ACHN (cell line): ENCODE measurements at regions not wholly inside any gene's neighbourhood (a gene's known extent, or its start where the extent isn't known, plus 50 kb on each side); places are given as distances from the start of the nearest gene placed in this dataset.
"Not testable (repeated sequence)": the region's sequence is repeated elsewhere in the genome, so short reads cannot be mapped to it uniquely, and the experiment has no call there.

Experiments used
- DNase-seq: peaks from one replicate; pipeline ENCODE4 v3.0.0-alpha.2; 2015
- in situ Hi-C: cut with HindIII; loops from 2 replicates; pipeline ENCODE4 v1.10.0; 2017; ENCODE audit warnings: low sequenced_read_pairs, low pct_ligation_motif_present, low pct_unique_long_range_greater_than_20kb

DNA sequence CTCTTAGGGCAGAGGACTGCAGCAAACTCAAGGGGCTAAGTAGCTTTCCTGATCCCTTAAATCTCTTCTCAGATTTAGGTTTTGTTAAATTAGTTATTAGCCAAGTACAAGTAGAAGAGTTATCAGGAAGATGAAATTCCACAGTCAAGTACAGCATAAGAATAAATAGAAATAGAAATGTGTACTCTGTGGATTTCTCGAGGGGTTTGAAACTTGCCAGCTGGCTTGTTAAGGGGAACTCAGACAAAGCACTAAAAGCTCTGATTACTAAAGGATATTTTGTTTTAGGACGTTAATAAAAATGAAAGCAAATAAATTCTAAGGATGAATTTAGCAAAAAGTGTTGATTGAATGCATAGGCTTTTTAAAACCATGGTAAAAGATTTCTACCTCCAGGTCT is 654.6 kb downstream of the RAPGEF2 start:
- in situ Hi-C loops = no loop called here
- DNase-seq = no peak

DNA sequence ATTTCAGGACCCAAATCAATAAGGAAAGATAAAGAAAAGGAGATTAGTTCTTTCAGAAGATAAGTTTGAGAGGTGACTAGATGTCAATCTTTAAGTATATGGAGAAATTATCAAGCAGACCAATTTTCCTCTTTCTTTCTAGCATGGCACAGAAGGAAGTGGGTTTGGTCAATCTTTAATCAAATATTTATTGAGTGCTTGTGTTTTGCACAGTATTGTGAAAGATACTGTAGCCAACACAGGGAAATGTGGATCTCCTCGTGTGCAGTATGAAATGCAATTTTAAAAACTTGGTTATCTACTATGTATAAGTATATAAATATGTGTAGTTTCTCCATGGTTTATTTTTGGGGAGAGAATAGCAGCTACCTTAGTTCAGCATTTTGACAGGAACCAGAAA is 655.2 kb downstream of the RAPGEF2 start:
- in situ Hi-C loops = no loop called here
- DNase-seq = no peak

DNA sequence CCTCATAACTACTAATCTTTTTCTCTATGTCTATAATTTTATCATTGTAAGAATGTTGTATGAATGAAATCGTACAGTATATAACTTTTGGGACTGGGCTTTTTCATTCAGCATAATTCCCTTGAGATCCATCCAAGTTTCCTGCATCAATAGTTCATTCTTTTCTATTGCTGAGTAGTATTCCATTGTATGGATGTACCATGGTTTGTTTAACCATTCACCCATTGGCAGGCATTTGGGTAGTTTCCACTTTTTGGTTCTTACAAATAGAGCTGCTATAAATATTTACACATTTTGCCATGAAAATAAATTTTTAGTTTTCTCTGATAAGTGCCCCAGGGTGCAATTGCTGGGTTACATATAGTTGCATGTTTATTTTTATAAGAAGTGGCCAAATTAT is 659.8 kb downstream of the RAPGEF2 start:
- in situ Hi-C loops = no loop called here
- no peak for DNase-seq

DNA sequence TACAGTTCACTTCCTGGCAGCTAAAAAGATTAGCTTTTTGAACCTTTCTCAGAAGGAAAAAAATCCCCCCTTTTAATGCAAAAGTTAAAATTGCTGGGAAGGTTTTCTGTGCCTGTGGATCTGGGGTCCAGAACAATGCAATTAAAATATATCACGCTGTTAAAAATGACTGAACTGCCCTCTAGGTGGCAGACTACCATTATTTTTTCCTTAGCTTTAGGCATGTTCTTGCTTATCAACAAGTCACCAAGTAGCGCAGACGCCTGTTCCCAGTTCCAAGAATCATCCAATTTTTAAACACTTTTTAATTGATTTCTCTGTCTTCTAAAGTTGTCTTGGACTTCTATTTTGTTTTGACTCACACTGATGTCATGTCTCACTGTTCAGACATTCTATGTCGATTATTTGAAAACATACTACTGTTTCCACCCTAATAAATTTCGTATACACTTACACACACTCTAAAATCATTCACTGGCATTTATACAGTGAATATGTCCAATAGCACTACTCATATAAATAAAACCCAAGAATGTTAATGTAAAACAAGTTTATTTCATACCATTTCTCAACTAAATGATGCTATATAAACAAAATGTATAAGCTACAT is 661.6 kb downstream of the RAPGEF2 start:
- in situ Hi-C loops = no loop called here
- DNase-seq = peak; percentile 54

DNA sequence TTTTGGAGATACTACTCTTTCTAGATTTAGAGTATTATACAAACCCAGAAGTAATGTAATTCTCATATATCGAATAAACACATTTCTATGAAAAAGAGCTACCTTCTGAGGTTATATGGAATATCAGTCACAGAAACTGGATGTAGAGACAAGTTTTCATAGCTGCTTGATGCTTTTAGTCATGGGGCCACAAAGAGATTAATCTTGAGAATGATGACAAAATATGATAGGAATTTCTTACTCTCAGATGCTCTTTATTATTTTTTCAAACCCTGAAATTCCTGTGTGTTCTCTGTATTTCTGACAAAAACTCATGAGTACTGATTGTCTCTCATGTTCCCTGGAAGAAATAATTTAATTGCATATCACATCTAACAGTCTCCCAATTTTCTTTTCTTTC is 662.5 kb downstream of the RAPGEF2 start:
- in situ Hi-C loops = no loop called here
- peak; percentile 7 for DNase-seq

DNA sequence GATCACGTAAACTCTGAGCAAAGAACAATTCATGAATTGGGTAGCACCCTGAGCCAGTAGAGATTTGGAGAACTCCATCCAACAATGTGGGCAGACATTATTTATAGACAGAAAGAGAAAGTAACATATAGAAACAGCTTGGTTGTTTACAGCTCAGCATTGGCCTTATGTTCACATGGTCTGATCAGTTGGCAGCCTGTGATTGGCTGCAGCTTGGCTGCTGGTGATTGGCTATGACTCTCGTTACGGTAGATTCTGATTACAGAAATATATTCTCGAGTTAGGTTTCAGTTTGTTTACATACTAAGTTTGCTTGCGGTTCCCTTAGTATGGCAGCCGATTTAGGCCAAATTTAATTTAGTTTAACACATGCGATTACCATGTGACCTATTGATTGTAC is 663.4 kb downstream of the RAPGEF2 start:
- no peak for DNase-seq

DNA sequence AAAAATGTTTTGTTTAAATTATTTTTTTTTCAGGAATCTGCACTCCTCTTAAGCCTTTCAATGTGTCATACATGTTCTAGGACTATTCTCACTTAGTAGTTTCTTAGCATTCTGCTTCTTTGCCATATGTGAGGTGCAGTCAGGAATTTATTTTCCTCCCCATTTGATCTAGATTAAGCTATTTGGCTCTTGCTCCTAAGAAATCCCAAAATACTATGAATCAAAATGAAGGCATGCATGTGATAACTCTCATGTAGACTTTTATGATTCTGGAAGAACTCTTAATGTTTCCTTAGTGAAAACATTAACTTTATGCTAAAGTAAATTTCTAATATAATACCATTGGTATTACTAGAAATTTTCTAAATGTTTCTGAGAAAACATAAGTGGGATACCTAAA is 664.5 kb downstream of the RAPGEF2 start:
- in situ Hi-C loops = no loop called here
- DNase-seq = no peak

More for the DNA sequence above, 663.4 kb downstream of the RAPGEF2 start:
- in situ Hi-C loops = no loop called here

DNA sequence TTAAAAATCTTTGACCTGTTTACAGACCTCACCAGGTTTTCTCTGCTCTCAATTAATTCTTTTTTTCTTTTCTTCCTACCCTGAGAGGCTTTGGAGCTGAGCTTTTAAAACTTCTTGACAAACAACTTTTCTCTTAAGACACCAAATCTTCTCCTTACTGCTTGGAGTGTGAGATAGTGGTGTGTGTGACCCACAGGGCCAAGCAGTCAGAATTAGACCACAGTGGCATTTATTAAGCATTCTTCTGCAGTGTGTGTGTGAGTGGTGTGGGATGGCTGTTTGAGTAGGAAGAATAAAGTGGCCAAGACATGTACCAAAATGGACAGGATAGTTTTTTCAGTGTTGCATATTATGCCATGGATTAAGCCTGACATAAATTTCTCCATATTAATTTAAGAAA is 665.1 kb downstream of the RAPGEF2 start:
- DNase-seq = no peak
- in situ Hi-C loops = no loop called here

DNA sequence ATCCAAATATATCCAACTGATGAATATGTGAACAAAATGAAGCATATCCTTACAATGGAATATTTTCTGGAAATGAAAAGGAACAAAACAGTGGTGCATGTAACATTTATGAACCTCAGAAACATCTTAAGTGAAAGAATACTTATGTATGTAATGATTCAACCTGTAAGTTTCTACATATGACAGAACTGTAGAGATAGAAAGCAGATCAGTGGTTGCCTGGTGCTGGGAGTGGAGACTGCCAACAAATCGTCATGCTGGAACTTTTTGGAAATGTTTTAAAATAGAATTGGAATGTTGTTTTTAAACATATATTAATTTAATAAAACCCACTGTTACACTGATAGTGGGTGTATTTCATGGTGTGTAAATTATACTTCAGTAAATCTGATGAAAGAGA is 667.5 kb downstream of the RAPGEF2 start:
- in situ Hi-C loops = no loop called here
- no peak for DNase-seq

DNA sequence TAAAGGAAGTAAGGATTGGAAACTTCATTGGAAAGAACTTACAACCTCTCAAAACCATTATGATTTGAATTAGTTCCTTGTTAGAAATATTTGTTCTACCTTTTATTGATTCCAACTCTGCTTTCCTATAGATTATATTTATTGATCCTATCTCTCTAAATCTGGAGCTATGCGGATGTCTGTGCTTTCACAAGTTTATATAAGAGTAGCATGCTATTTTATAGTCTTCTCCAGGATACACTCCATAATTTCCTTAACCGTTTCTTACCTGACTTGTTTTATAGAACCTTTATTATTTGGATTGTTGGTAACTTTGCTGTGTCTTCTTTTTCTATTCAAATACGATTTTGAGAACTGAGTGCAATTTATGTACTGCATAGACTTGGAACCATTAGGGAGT is 668.1 kb downstream of the RAPGEF2 start:
- in situ Hi-C loops = no loop called here
- no peak for DNase-seq

DNA sequence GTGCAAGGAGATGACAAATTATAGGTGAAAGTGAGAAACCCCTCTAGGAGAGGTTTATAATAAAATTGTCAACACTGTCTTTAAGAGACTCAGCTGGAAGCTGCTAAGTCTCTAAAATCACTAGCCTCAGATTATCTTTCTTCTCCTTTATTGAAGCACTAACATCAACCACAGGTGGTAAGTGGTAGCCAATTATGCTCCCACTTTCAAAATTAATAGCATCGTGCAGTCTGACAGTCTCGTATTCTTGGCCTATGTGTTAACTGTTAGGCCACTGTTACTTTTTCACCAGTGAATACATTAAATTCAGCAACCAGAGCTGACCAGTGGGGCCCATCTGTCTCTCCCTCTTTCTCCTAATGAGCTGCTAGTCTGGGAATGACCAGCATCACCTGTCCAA is 674.1 kb downstream of the RAPGEF2 start:
- in situ Hi-C loops = no loop called here
- no peak for DNase-seq

DNA sequence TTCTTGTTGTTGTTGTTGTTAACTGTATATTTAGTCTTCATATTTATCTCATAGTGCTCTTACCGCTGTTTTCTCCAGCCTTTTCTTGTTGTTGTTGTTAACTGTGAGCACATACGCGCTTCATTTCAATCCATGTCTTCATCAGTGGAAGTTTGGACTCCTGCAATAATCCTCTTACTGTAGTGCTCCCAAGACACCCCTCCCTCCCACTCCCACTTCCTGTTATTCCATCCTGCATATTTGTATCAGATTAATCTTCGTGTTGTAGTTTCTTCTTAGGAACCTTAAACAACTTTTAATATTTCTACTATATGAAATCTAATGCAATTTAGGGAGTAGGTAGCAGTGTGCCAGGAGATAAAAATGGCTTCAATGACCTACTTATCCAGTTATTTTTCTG is 674.8 kb downstream of the RAPGEF2 start:
- in situ Hi-C loops = no loop called here
- no peak for DNase-seq

DNA sequence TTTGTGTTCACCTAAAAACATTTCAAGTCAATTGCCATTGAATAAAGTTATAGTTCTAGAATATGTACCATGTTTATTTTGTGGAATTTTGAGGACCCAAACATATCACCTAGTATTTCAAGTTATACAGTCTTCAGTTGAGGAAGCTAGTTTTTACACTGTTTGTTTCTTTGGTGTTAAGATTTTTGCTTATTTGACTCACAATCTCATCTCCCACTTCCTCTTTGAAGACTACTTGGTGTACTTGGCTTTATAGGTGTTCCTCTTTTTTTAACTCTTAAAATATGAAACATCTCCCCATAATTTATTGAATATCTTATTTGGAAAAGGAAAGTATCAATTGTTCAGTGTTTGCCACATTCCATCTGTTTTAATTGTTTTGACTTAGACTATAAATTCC is 675.4 kb downstream of the RAPGEF2 start:
- no peak for DNase-seq
- in situ Hi-C loops = no loop called here

DNA sequence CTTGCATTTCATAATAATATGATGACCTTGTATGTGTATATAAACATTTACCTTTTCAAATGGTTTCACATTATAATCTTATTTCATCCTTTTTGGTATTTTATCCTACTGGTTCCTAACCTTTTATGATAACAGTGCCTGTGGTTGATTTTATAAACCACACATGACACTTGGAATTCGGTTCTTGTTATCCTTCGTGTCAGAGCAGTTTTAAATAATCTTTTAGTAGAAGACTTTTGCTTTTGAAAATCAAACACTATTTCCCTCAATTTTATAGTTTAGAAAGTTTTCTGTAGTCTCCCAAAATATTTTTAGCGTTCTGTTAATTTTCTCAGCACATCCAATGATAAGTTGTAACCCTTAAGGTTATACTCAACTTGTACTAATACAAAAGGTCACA is 676.8 kb downstream of the RAPGEF2 start:
- DNase-seq = no peak
- in situ Hi-C loops = no loop called here

DNA sequence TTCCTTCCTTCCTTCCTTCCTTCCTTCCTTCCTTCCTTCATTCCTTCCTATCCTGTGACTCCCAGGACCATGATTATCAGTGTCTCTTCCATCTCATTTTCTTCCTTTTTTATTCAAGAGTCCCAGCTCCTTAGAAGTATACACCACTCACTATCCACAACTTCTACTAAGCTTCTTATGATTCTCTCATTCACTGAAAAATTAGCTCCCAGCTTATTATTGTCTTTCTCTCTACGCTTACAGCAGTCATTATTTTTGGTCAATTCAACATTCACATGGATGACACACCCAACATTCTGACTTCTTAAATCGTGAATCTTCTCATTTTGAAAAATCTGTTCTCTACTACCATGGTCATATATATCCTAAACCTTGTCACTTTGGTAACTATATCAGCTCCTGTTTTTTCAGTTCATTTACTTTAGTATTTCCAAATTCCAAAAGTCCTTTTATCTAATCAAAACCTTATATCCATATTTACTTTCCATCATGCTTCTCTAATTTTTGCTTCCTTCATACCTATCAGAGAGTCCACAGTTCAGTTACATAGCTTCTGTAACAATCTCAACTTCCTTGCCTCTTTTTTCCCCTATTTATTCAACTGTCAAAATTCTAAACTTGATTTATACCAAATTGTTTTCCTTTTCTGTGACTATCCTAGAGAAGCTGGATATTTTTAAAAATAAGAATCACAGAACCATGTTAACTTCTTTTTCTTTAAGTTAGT is 677.5 kb downstream of the RAPGEF2 start:
- in situ Hi-C loops = no loop called here
- no peak for DNase-seq

DNA sequence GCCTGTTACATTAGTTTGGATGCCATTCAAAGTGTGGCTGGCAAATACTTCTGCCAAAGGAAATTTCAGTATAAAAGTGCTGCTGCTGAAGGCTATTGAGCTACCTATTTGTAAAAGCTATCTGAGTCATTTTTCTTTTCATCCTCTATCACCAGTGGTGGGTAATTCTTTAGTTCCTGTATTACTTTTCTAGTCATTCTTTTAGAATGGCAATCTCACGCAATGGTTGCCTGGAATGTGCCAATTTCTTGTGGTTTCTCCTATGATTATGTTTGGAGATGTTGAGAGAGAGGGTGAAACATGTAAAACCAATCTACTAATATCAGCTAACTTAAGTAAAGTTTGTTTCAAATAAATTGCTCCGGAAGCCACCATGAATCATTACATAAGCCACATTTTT is 685.0 kb downstream of the RAPGEF2 start:
- no peak for DNase-seq
- in situ Hi-C loops = no loop called here

DNA sequence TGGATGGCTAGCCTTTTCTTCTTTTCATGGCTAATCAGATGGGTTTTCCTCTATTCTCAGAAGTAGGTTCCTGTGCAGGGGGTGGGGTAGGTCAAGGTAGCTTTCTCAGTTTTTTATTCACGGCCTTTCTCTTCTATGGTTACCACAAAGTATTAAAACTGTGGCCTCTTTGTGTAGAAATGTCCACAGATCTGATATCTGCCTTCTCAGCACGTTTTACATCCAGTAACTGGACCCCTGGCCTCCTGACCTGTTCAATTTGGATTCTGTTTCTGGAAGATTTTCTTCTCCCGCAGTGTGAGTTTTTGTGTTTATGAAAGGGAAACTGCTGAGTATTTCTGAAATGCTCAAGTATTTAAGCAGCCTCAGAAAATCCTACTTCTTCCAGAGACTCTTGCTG is 688.5 kb downstream of the RAPGEF2 start:
- DNase-seq = no peak
- in situ Hi-C loops = no loop called here

DNA sequence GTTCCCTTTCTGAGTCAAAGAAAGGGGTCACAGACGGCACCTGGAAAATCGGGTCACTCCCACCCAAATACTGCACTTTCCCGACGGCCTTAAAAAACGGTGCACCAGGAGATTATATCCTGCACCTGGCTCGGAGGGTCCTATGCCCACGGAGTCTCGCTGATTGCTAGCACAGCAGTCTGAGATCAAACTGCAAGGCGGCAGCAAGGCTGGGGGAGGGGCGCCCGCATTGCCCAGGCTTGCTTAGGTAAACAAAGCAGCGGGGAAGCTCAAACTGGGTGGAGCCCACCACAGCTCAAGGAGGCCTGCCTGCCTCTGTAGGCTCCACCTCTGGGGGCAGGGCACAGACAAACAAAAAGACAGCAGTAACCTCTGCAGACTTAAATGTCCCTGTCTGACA is 701.7 kb downstream of the RAPGEF2 start:
- in situ Hi-C loops, DNase-seq: not testable (repeated sequence)

DNA sequence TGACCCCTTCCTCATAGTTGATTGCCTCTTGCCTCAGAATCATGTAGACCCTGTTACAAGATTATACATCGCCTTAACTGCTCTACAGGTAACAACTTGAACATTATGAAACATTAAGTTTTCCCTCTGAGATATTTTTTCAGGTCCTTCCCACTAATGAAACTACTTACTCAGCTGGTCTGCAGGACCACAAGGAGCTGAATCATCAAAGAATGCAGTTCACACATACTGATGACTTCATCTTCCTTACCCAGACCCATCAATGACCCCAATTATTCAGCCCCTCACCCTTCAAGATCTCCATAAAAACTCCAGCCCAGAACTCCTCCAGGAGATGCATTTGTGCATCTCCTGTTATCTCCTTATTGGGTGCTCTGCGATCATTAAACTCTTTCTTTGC is 720.9 kb downstream of the RAPGEF2 start:
- DNase-seq = no peak
- in situ Hi-C loops = no loop called here

DNA sequence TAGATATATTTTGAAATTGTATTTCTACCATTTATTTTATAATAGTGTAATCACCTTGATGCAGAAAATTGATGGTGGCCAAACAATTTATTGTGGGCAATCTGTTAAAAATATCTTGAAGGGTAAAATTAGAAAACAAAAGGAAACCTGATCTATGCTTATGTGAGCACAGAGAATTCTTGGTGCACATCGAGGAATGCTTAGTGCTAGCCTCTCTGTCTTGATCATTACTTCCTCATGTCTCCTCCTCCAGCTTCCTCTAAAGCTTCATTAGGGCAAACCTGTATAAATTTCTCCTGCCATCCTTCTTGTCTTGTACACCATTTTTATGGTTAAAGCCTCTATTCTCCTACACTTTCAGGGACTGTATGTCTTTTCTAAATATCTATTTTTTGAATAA is 725.8 kb downstream of the RAPGEF2 start:
- no peak for DNase-seq
- in situ Hi-C loops = no loop called here
